ENCODE measurements at regions not wholly inside any gene's neighbourhood (a gene's known extent, or its start where the extent isn't known, plus 50 kb on each side); places are given as distances from the start of the nearest gene placed in this dataset.

- no peak overlapping the region for H4K8ac ChIP-seq (ENCODE audit: low read depth in 2 of 2, low read length in 2 of 2)
- H4K20me1 ChIP-seq (ENCODE audit: insufficient read depth, low read length) = no peaks in the 10 kb centered on the region
- H3K79me1 ChIP-seq (ENCODE audit: low read depth in 1 of 2, low read length in 2 of 2) = no peaks in the 10 kb centered on the region
- TF ChIP-seq USF2 (IDR thresholded peaks at IDR 0.05; ENCODE audit: low read depth, low read length) (no peak), MXI1 (IDR thresholded peaks at IDR 0.05; ENCODE audit: borderline replicate concordance, low read depth, low read length) (no peak), CTCF (conservative IDR thresholded peaks at IDR 0.05; ENCODE audit: low read depth, low read length) (no peak), SMC3 (IDR thresholded peaks at IDR 0.05; ENCODE audit: low read depth, low read length) (peak; percentile 7; the same call in 1 of the 2 replicates)
- BruUV-seq (replicated peaks) = no TSS peak
- no peak overlapping the region for H2BK20ac ChIP-seq (ENCODE audit: low read depth, low read length)
- H2BK15ac ChIP-seq (ENCODE audit: low read depth, low read length) = no peak overlapping the region
- no peaks in the 10 kb centered on the region for H3K9me3 ChIP-seq (ENCODE audit: control insufficient read depth, insufficient read depth, low read length)
- 29% methylated on average over 1 of the region's 2 CpGs; no CpG with 5 or more reads in 1 of the 2 experiments for WGBS, 2 experiments (ENCODE audit: extremely low coverage in 2 of 2, insufficient read length in 1 of 2)
- ChIA-PET CTCF (no interaction called here), POLR2A (ENCODE audit: unreplicated experiment) (no interaction called here)
- H3K27me3 ChIP-seq (ENCODE audit: control insufficient read depth, insufficient read depth, low read length) = peaks cover 95% of the 10 kb centered on the region
- dilution Hi-C loops (cut with HindIII; ENCODE audit: low sequenced_read_pairs, unreplicated experiment) = no loop called here
- no peak overlapping the region for H3K18ac ChIP-seq (ENCODE audit: low read depth, low read length)
- no peak overlapping the region for H2AK5ac ChIP-seq (ENCODE audit: low read depth, low read length)
- no peak overlapping the region for H2AFZ ChIP-seq (replicated peaks; ENCODE audit: low read length, poor library complexity)
- H3K23ac ChIP-seq (ENCODE audit: low read depth, low read length) = no peak overlapping the region
- no peak overlapping the region for H3K4me2 ChIP-seq (ENCODE audit: low read depth, low read length)
- H3K36me3 ChIP-seq (ENCODE audit: control insufficient read depth, insufficient read depth, low read length) = no peaks in the 10 kb centered on the region
- no peak overlapping the region for H2BK5ac ChIP-seq (ENCODE audit: low read depth, low read length, poor library complexity, severe bottlenecking)
- no peak overlapping the region for H3K9ac ChIP-seq (ENCODE audit: low read depth, low read length)
- no peak overlapping the region for H3K56ac ChIP-seq (ENCODE audit: extremely low read depth, insufficient read depth, low read length)
- in situ Hi-C loops (cut with MboI; ENCODE audit: low sequenced_read_pairs) = loop anchor here (25.0 kb wide), 1 partner anchor 413 kb away; no protein-coding TSS in a partner anchor
- no peak overlapping the region for H3K27ac ChIP-seq (ENCODE audit: insufficient read depth, low read length)
- ATAC-seq (ENCODE audit: low read depth) = no peak
- no peak overlapping the region for H3K4ac ChIP-seq (ENCODE audit: low read depth, low read length)
- H4K91ac ChIP-seq (ENCODE audit: insufficient read depth, low read depth, low read length) = no peak overlapping the region
- no peak overlapping the region for H2AK9ac ChIP-seq (replicated peaks; ENCODE audit: low read depth, low read length, poor library complexity)
- no peak overlapping the region for H2BK120ac ChIP-seq (ENCODE audit: low read depth, low read length)
- DNase-seq = no peak
- H4K5ac ChIP-seq (ENCODE audit: low read depth, low read length) = no peak overlapping the region
- H3K4me1 ChIP-seq (ENCODE audit: control insufficient read depth, insufficient read depth, low read length) = no peaks in the 10 kb centered on the region
- H3K14ac ChIP-seq (replicated peaks; ENCODE audit: low read depth, low read length) = no peak overlapping the region
- H3K9me1 ChIP-seq (ENCODE audit: insufficient read depth, low read length) = no peaks in the 10 kb centered on the region
- no peak overlapping the region for H3K4me3 ChIP-seq (ENCODE audit: insufficient read depth, low read depth, low read length)
- intact Hi-C loops (cut with micrococcal nuclease) = no loop called here
These were observed 51.3 kb upstream of the TAC4 start for GRCh38 chr17:49899191-49899485.

Measured in IMR-90 (cell line).